IMR-90 (cell line): ENCODE measurements at regions not wholly inside any gene's neighbourhood (a gene's known extent, or its start where the extent isn't known, plus 50 kb on each side); places are given as distances from the start of the nearest gene placed in this dataset.

Experiments used
- ATAC-seq: fragments of 200-7000 bp; cut with Tn5 transposase; 2 replicates; pipeline ENCODE4 v1.9.1; 2020; ENCODE audit warnings: low read depth, mild to moderate bottlenecking, moderate library complexity
- BruUV-seq: library from RNA; stranded (reverse); fragments of 400-500 nt; replicated peaks from 2 replicates; lab custom pipeline; 2021; lab: Mats Ljungman, UMichigan
- CTCF ChIA-PET: fragments of 300-600 bp; formaldehyde crosslinking; extraction: SDS; loops from one replicate; lab custom pipeline; 2021; ENCODE audit warnings: antibody characterized with exemption; lab: Yijun Ruan, JAX
- POLR2A ChIA-PET: fragments of 300-600 bp; sonication (Branson Sonifier 250); formaldehyde crosslinking; loops from one replicate; lab custom pipeline; 2022; ENCODE audit warnings: antibody characterized with exemption; ENCODE audit not compliant: unreplicated experiment; lab: Charles Lee
- DNase-seq: peaks from one replicate; pipeline ENCODE4 v3.0.0; 2013
- H2AFZ ChIP-seq: replicated peaks from 2 replicates; pipeline ENCODE3; 2013; ENCODE audit warnings: low read length, mild to moderate bottlenecking; ENCODE audit not compliant: poor library complexity
- H2AK5ac ChIP-seq: 2 replicates; pipeline ENCODE4 v1.6.1; 2013; ENCODE audit warnings: low read depth, low read length, inconsistent platforms
- H2AK9ac ChIP-seq: replicated peaks from 2 replicates; pipeline ENCODE3; 2013; ENCODE audit warnings: mild to moderate bottlenecking, low read depth, low read length, moderate library complexity; ENCODE audit not compliant: poor library complexity
- H2BK120ac ChIP-seq: 2 replicates; pipeline ENCODE4 v1.6.1; 2013; ENCODE audit warnings: low read depth, low read length, inconsistent platforms
- H2BK15ac ChIP-seq: 3 replicates; pipeline ENCODE4 v1.6.1; 2013; ENCODE audit warnings: low read depth, low read length, inconsistent platforms
- H2BK20ac ChIP-seq: 2 replicates; pipeline ENCODE4 v1.6.1; 2013; ENCODE audit warnings: low read depth, mild to moderate bottlenecking, inconsistent platforms, low read length, moderate library complexity
- H2BK5ac ChIP-seq: 2 replicates; pipeline ENCODE4 v1.6.1; 2013; ENCODE audit warnings: mild to moderate bottlenecking, low read depth, low read length, inconsistent platforms; ENCODE audit not compliant: poor library complexity, severe bottlenecking
- H3K14ac ChIP-seq: replicated peaks from 2 replicates; pipeline ENCODE4 v1.6.1; 2013; ENCODE audit warnings: low read depth, low read length, inconsistent platforms
- H3K18ac ChIP-seq: 2 replicates; pipeline ENCODE4 v1.6.1; 2013; ENCODE audit warnings: low read depth, low read length, control low read depth
- H3K23ac ChIP-seq: 2 replicates; pipeline ENCODE4 v1.6.1; 2013; ENCODE audit warnings: low read depth, low read length, inconsistent platforms
- H3K27ac ChIP-seq: 2 replicates; pipeline ENCODE4 v1.5.1; 2013; ENCODE audit warnings: mild to moderate bottlenecking, control low read depth, low read length; ENCODE audit not compliant: insufficient read depth
- H3K27me3 ChIP-seq: 2 replicates; pipeline ENCODE4 v1.6.1; 2013; ENCODE audit warnings: low read length; ENCODE audit not compliant: control insufficient read depth, insufficient read depth
- H3K36me3 ChIP-seq: 2 replicates; pipeline ENCODE4 v1.6.1; 2013; ENCODE audit warnings: low read length, mixed read lengths; ENCODE audit not compliant: control insufficient read depth, insufficient read depth
- H3K4ac ChIP-seq: 2 replicates; pipeline ENCODE4 v1.6.1; 2013; ENCODE audit warnings: low read depth, low read length, inconsistent platforms
- H3K4me1 ChIP-seq: 2 replicates; pipeline ENCODE4 v1.6.1; 2013; ENCODE audit warnings: low read length, mixed read lengths; ENCODE audit not compliant: control insufficient read depth, insufficient read depth
- H3K4me2 ChIP-seq: 2 replicates; pipeline ENCODE4 v1.6.1; 2013; ENCODE audit warnings: low read depth, mild to moderate bottlenecking, control low read depth, low read length, moderate library complexity
- H3K4me3 ChIP-seq: 2 replicates; pipeline ENCODE4 v1.5.1; 2013; ENCODE audit warnings: low read depth, mild to moderate bottlenecking, control low read depth, low read length, moderate library complexity; ENCODE audit not compliant: insufficient read depth
- H3K56ac ChIP-seq: 2 replicates; pipeline ENCODE4 v1.6.1; 2013; ENCODE audit warnings: low read length, inconsistent platforms; ENCODE audit not compliant: insufficient read depth; ENCODE audit errors: extremely low read depth
- H3K79me1 ChIP-seq, 2 experiments: 2 replicates each; pipeline ENCODE4 v1.6.1; 2013; ENCODE audit warnings: low read length in 2 of 2, inconsistent platforms in 1 of 2, low read depth in 1 of 2
- H3K9ac ChIP-seq: 2 replicates; pipeline ENCODE4 v1.6.1; 2013; ENCODE audit warnings: low read depth, low read length, control low read depth
- H3K9me1 ChIP-seq: 2 replicates; pipeline ENCODE4 v1.6.1; 2013; ENCODE audit warnings: low read length, inconsistent platforms; ENCODE audit not compliant: insufficient read depth
- H3K9me3 ChIP-seq: 2 replicates; pipeline ENCODE4 v1.6.1; 2013; ENCODE audit warnings: low read length; ENCODE audit not compliant: control insufficient read depth, insufficient read depth
- H4K20me1 ChIP-seq: 2 replicates; pipeline ENCODE4 v1.6.1; 2013; ENCODE audit warnings: low read length, inconsistent platforms; ENCODE audit not compliant: insufficient read depth
- H4K5ac ChIP-seq: 2 replicates; pipeline ENCODE4 v1.6.1; 2013; ENCODE audit warnings: mild to moderate bottlenecking, low read depth, low read length, control low read depth
- H4K8ac ChIP-seq, 2 experiments: 2 replicates each; pipeline ENCODE4 v1.6.1; 2013; ENCODE audit warnings: low read depth in 2 of 2, low read length in 2 of 2, control low read depth in 1 of 2, inconsistent platforms in 1 of 2
- H4K91ac ChIP-seq: 2 replicates; pipeline ENCODE4 v1.6.1; 2013; ENCODE audit warnings: low read depth, low read length, inconsistent platforms; ENCODE audit not compliant: insufficient read depth
- CEBPB ChIP-seq: IDR thresholded peaks from 2 replicates; pipeline ENCODE4 v1.6.1; 2012; ENCODE audit warnings: low read depth, low read length, improper control_type of control experiment
- CHD1 ChIP-seq: IDR thresholded peaks from 2 replicates; pipeline ENCODE4 v1.6.1; 2012; ENCODE audit warnings: low read depth, low read length, improper control_type of control experiment
- CTCF ChIP-seq: conservative IDR thresholded peaks from 2 replicates; pipeline ENCODE4 v1.5.1; 2012; ENCODE audit warnings: mild to moderate bottlenecking, low read depth, low read length, improper control_type of control experiment
- ELK1 ChIP-seq: fragments of 150-350 bp; IDR thresholded peaks from 2 replicates; pipeline ENCODE4 v1.6.1; 2016; ENCODE audit warnings: low read depth, mild to moderate bottlenecking, low read length, moderate library complexity, borderline replicate concordance
- FOS ChIP-seq: fragments of 150-350 bp; IDR thresholded peaks from 2 replicates; pipeline ENCODE4 v1.6.1; 2016; ENCODE audit warnings: low read depth, low read length
- MAFK ChIP-seq: IDR thresholded peaks from 2 replicates; pipeline ENCODE4 v1.6.1; 2012; ENCODE audit warnings: low read depth, low read length, improper control_type of control experiment
- MAZ ChIP-seq: IDR thresholded peaks from 2 replicates; pipeline ENCODE4 v1.6.1; 2012; ENCODE audit warnings: low read depth, mild to moderate bottlenecking, low read length, improper control_type of control experiment, moderate library complexity, borderline replicate concordance
- NFE2L2 ChIP-seq: fragments of 150-350 bp; IDR thresholded peaks from 2 replicates; pipeline ENCODE4 v1.6.1; 2016; ENCODE audit warnings: low read depth, mild to moderate bottlenecking, low read length
- POLR2A ChIP-seq: IDR thresholded peaks from 2 replicates; pipeline ENCODE4 v1.6.1; 2012; ENCODE audit warnings: mild to moderate bottlenecking, low read depth, low read length
- RAD21 ChIP-seq: IDR thresholded peaks from 2 replicates; pipeline ENCODE4 v1.6.1; 2012; ENCODE audit warnings: low read length, improper control_type of control experiment
- RCOR1 ChIP-seq: IDR thresholded peaks from 2 replicates; pipeline ENCODE4 v1.6.1; 2012; ENCODE audit warnings: mild to moderate bottlenecking, low read length, improper control_type of control experiment; ENCODE audit not compliant: insufficient replicate concordance
- RFX5 ChIP-seq: IDR thresholded peaks from 2 replicates; pipeline ENCODE4 v1.8.0; 2012; ENCODE audit warnings: low read depth, mild to moderate bottlenecking, low read length, moderate library complexity
- SMC3 ChIP-seq: fragments of 150-350 bp; IDR thresholded peaks from 2 replicates; pipeline ENCODE4 v1.6.1; 2016; ENCODE audit warnings: low read depth, mild to moderate bottlenecking, antibody characterized with exemption, low read length, moderate library complexity
- USF2 ChIP-seq: fragments of 150-350 bp; IDR thresholded peaks from 2 replicates; pipeline ENCODE4 v1.6.1; 2017; ENCODE audit warnings: mild to moderate bottlenecking, antibody characterized with exemption, low read length, low read depth
- WGBS, 2 experiments: methylation state at CpG; one replicate each; pipeline versions ENCODE4 v1.1.5 to v1.1.7; 2013; ENCODE audit warnings: missing lambda C conversion rate in 2 of 2; ENCODE audit not compliant: insufficient read length in 1 of 2; ENCODE audit errors: extremely low coverage in 2 of 2; 5-methylcytosine and 5-hydroxymethylcytosine counted together
- dilution Hi-C: fragments of 300-500 bp; cut with HindIII; formaldehyde crosslinking; loops from one replicate; pipeline ENCODE4 v1.14.3; 2018; ENCODE audit warnings: low sequenced_read_pairs; ENCODE audit not compliant: unreplicated experiment
- in situ Hi-C: fragments of 300-500 bp; cut with MboI; formaldehyde crosslinking; loops from 3 replicates; pipeline ENCODE4 v1.14.3; 2019; ENCODE audit warnings: low sequenced_read_pairs, inconsistent platforms, mixed read lengths
- intact Hi-C: fragments of 100-400 bp; cut with micrococcal nuclease; formaldehyde crosslinking; loops from 2 replicates; pipeline ENCODE4 v1.10.0; 2022

- Histone ChIP-seq H3K9ac (no peak overlapping the region), H3K18ac (no peak overlapping the region), H3K4me1 (no peaks in the 10 kb centered on the region), H3K4me3 (no peak overlapping the region), H3K56ac (no peak overlapping the region), H3K36me3 (no peaks in the 10 kb centered on the region), H4K5ac (no peak overlapping the region), H3K4me2 (no peak overlapping the region), H2AK5ac (no peak overlapping the region), H3K14ac (no peak overlapping the region), H2BK15ac (no peak overlapping the region), H2AFZ (no peak overlapping the region), H3K4ac (no peak overlapping the region), H4K8ac (no peak overlapping the region), H3K9me3 (no peaks in the 10 kb centered on the region), H4K20me1 (no peaks in the 10 kb centered on the region), H2BK20ac (no peak overlapping the region), H3K9me1 (no peaks in the 10 kb centered on the region), H3K23ac (no peak overlapping the region), H3K27ac (no peak overlapping the region), H3K27me3 (no peaks in the 10 kb centered on the region), H2BK120ac (no peak overlapping the region), H3K79me1 (no peaks in the 10 kb centered on the region), H2AK9ac (no peak overlapping the region), H2BK5ac (no peak overlapping the region), H4K91ac (no peak overlapping the region)
- TF ChIP-seq CEBPB (no peak), ELK1 (no peak), CHD1 (no peak), RFX5 (no peak), MAZ (no peak), CTCF (no peak), RAD21 (no peak), MAFK (no peak), NFE2L2 (no peak), POLR2A (no peak), USF2 (no peak), FOS (no peak), SMC3 (no peak), RCOR1 (no peak)
- in situ Hi-C loops (no loop called here), intact Hi-C loops (no loop called here), dilution Hi-C loops (no loop called here)
- ATAC-seq, result no peak
- no peak for DNase-seq
- POLR2A ChIA-PET, result no interaction called here
- WGBS, 2 experiments, result no CpG with 5 or more reads among the region's 4 CpGs
- no TSS peak for BruUV-seq
- CTCF ChIA-PET, result no interaction called here
Measured at GRCh38 chr5:8229551-8229950, 360.6 kb downstream of the MTRR start.
